ENCODE measurements at regions not wholly inside any gene's neighbourhood (a gene's known extent, or its start where the extent isn't known, plus 50 kb on each side); places are given as distances from the start of the nearest gene placed in this dataset.

GRCh38 chr5:72615061-72615460, 107.9 kb upstream of the ZNF366 start:
- DNase-seq: no peak

DNA sequence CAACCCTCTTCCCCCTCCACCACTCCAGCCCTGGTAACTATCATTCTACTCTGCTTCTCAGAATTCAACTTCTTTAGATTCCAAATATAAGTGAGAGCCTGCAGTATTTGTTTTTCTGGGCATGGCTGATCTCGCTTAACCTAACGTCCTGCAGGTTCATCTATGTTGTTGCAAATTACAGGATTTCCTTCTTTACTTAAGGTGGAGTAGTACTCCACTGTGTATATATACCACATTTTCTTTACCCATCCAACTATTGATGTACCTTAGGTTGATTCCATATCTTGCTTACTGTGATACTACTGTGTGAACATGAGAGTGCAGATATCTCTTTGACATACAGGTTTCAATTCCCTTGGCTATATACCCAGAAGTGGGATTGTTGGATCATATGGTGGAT, 106.3 kb upstream of the ZNF366 start:
- no peak for DNase-seq

- no peak for DNase-seq
These were observed 105.6 kb upstream of the ZNF366 start for GRCh38 chr5:72612810-72613209.

- DNase-seq: peak; percentile 33
These were observed 104.0 kb upstream of the ZNF366 start for GRCh38 chr5:72611118-72611730.

- no peak for DNase-seq
These were observed 101.7 kb upstream of the ZNF366 start for GRCh38 chr5:72608926-72609325.

DNA sequence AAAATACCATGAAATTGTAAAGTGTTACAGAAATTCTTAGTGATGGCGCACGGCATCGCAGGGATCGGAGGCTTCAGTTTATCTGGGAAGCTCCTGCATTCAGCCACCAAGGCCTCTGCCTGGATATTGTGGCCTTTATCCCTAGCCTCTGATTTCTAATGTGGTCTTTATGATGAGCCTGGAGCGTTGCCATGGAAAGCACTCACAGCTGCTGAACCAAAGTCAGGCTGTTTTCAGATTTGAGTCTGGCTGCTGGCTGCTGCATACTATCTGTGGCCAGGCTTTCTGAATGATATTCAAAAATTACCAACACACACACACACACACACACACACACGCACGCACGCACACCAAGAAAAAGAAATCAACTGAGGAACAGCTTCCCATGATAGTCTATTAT, 101.1 kb upstream of the ZNF366 start:
- no peak for DNase-seq

DNA sequence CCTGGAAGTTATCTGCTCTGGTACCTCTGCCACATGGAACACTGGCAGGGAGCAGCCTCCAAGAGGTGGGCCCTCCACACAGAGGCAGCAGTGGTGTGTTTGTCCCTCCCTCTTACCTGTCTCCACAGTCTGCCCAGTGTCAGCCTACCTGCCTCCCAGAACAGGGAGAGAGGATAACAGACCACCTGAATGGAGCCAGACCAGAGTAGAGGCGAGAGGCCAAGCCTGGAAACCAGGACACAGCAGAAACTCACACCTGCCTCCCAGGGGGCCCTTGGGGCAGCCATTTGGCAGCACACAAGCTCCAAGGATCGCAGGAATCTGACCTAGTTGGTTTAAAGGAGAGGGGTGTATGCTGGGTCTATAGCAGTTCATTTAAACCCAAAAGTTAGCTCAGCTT, 100.2 kb upstream of the ZNF366 start:
- no peak for DNase-seq

GRCh38 chr5:72606525-72606924, 99.3 kb upstream of the ZNF366 start:
- DNase-seq: no peak

DNA sequence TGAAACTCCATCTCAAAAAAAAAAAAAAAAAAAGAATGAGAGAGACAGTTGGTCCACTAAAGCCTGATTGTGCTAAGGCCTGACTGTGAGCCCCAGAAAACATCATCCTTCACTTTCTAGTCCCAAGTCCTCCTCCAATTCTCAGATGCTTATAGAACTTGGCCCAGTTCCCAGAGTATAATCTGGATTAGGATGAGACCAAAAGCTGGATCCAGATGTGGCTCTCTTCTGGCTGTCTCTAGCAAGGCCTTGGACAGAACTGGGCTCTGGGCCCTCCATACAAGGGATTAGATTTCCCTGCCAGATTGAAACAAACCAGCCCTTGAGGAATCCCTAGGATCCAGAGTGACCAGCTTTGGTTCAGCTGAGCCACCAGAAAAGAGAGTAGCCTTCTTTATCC, 98.4 kb upstream of the ZNF366 start:
- no peak for DNase-seq

DNA sequence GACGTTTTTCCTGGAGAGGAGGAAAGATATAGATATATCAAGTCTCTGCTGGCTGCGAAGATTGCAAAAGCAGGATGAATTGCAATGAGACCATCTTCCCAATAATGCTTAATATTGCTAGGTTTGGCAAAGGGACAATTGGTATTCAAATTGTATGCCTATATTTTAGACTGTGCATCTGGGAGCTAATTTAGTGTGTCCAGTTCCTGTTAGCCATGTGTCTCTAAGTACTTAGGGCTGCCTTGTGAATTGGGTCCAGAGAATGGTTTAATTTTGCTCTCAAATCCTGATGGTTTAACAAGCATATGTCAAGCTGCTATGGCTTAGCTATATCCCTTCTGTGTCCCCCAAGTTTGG, 97.6 kb upstream of the ZNF366 start:
- DNase-seq: no peak

DNA sequence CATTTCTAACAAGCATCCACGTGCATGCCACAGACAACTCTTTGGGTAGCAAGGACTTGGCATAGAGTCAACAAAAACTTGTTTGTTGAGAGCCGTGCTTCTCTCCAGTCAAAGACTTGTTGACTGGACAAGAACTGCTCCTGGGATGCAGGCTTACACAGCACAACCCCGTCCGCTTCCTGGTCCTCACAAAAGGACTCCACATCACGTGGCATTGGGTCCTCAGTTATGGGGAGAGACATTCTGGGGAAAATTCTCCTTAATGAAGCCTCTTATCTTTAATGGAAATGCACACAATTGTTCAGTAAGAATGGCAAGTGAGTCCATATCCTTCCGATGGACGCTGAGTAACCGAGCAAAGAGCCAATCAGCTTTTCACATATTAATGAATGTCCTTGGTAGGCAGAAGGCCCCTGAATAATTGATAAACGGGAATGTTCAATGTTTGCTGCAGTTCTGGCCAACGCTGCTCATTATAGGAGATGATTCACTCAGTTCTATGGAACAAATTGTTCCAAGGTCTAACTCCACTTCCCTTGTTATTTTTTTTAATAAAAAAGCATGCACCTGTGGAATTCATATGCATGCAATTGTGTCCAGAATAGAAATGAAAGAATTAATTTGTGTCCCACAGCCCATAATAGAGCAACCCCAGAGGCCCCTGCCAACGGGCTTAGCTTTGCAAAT, 97.0 kb upstream of the ZNF366 start:
- no peak for DNase-seq

GRCh38 chr5:72602696-72603685, 95.8 kb upstream of the ZNF366 start:
- DNase-seq: no peak

DNA sequence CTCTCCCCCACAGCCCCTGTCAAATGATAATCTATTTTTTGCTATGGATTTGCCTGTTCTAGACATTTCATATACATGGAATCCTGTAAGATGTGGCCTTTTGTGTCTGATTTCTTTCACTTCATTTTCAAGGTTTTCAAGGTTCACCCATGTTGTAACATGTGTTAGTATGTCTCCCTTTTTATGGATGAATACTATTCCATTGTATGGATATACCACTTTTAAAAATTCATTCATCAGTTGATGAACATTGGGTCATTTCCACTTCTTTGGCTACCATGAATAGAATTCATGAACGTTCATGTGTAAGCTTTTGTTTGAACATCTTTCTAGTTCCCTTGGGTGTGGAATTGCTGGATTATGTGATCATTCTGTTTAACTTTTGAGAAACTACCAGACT, 94.7 kb upstream of the ZNF366 start:
- no peak for DNase-seq

GRCh38 chr5:72600391-72600981, 93.3 kb upstream of the ZNF366 start:
- DNase-seq: no peak

DNA sequence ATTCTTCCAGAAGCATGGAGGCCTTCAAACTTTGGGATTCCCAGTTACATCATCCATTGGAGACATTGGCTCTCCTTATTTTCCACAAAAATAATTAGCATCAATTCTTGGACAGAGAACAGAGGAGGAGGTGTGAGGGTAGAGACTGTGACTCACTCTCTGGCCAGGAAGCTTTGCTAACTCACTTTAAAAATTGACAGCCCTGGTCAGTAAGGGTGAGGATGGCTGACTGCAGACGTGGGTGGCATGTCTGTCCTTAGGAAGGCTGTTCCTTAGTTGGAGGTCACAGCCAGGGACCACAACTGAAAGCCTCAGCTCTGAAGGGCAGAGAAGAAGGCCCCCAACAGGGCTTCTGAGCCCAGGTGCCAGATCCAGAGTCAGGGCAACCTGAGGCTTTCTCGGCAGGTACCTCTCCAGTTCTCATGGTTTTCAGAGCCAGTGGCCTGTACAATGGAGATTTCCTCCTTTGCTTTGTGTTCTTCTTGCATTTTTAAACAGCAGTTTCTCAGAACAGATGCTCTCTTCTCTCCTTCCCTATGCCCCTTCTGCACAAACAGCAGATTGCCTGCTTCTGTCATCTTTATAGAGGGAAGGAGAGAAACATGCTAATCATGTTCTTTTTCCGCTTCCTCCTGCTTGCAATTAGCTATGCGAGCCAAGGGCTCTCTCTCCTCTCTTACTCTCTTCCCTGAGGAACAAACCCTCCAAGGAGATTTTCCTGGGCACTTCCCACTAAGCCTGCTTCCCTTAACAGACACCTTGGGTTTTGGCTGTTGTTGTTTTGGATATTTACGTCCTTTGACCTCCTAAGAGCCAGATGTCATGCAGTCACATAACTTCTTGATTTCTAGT, 92.5 kb upstream of the ZNF366 start:
- no peak for DNase-seq

DNA sequence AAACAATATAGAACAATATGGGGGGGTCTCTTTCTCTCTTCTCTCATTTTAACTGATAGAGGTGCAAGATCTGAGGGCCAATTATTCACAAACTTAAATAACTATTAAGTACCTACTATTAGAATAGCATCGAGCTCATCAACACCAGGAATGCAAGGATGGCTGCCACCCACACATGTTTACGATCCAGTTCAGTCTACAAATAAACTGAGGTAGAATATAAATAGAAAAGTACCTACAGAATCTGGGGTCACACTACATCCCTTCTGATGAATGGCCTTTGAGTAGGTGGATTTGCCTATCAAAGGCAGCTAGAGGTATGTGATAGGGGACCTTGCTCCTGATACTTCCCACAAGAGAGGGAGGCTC, 91.8 kb upstream of the ZNF366 start:
- DNase-seq: no peak

- DNase-seq: no peak
These were observed 91.3 kb upstream of the ZNF366 start for GRCh38 chr5:72598401-72599064.

DNA sequence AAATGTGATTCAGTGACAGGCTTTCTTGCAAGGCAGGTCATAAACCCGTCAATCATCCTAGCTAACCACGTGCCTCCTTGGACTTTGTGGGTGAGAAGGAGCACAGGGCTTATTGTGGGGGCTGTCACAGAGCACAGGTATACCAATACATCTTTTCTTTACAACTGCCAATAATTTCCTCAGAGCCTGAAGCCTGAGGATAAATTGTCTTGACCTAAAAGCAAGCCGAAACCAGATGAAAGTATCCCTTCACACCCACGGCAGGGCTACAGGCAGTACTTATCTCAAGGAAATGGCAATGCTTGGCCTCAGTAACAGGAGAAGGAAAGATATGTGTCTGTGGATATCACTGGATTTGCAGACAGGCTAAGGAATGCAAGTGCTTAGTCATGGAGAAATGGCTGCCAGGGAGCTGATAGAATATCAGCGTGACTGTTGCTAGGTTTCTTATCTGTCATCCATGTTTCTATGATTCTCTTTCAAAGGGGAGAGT, 90.3 kb upstream of the ZNF366 start:
- no peak for DNase-seq

- DNase-seq: no peak
These were observed 89.7 kb upstream of the ZNF366 start for GRCh38 chr5:72596956-72597355.

DNA sequence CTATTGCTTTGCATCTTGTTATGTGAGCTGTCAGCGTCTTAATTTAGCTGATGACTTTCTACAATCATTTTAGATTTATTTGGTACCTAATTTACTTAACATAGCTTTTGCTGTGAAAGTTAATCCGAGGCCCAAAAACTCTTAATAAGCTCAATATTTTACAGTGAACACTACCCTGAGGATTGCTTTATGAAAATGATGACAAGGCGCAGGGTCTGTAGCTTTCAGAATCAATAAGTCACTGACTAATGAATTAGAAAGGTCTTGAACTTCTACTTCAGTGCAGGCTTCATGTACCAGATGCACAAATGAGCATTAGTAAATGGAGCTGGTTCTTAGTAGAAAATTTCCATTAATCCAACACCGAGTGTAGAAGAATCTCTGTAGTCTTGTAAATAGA, 81.4 kb upstream of the ZNF366 start:
- DNase-seq: no peak

- no peak for DNase-seq
These were observed 80.6 kb upstream of the ZNF366 start for GRCh38 chr5:72587661-72588308.
